PC-9 (cell line): ENCODE measurements at regions not wholly inside any gene's neighbourhood (a gene's known extent, or its start where the extent isn't known, plus 50 kb on each side); places are given as distances from the start of the nearest gene placed in this dataset.

Source experiments
- BruUV-seq: library from RNA; stranded (reverse); fragments of 400-500 nt; replicated peaks from 2 replicates; lab custom pipeline; 2021; lab: Mats Ljungman, UMichigan
- CTCF ChIA-PET: fragments of 300-600 bp; sonication (Branson Sonifier 250); formaldehyde crosslinking; loops from one replicate; lab custom pipeline; 2022; ENCODE audit warnings: antibody characterized with exemption; lab: Charles Lee
- POLR2A ChIA-PET: fragments of 300-600 bp; sonication (Branson Sonifier 250); formaldehyde crosslinking; loops from one replicate; lab custom pipeline; 2022; ENCODE audit warnings: antibody characterized with exemption; ENCODE audit not compliant: unreplicated experiment; lab: Charles Lee
- DNase-seq, 2 experiments: peaks; one replicate each; pipeline versions ENCODE4 v3.0.0 to v3.0.0-alpha.2; 2015 to 2022; ENCODE audit warnings: mixed read lengths in 1 of 2
- H2AFZ ChIP-seq: fragments of 200-600 bp; sonication (generic); 2 replicates; pipeline ENCODE4 v1.8.1; 2017; ENCODE audit warnings: antibody characterized with exemption
- H3F3A ChIP-seq: fragments of 200-600 bp; sonication (generic); 2 replicates; pipeline ENCODE4 v1.8.1; 2017; ENCODE audit warnings: antibody characterized with exemption, mild to moderate bottlenecking, low read depth; ENCODE audit not compliant: insufficient read depth
- H3K27ac ChIP-seq: fragments of 200-600 bp; sonication (generic); 2 replicates; pipeline ENCODE4 v1.6.1; 2016; ENCODE audit warnings: mixed run types
- H3K27me3 ChIP-seq: fragments of 200-600 bp; sonication (generic); 2 replicates; pipeline ENCODE4 v1.6.1; 2016; ENCODE audit warnings: low read depth, mixed run types; ENCODE audit not compliant: insufficient read depth
- H3K36me3 ChIP-seq: fragments of 200-600 bp; sonication (generic); 2 replicates; pipeline ENCODE4 v1.6.1; 2016; ENCODE audit warnings: low read depth, mixed run types
- H3K4me1 ChIP-seq: fragments of 200-600 bp; sonication (generic); replicated peaks from 2 replicates; pipeline ENCODE4 v1.6.1; 2016; ENCODE audit warnings: mixed run types; ENCODE audit not compliant: insufficient read depth
- H3K4me2 ChIP-seq: fragments of 200-600 bp; sonication (generic); 2 replicates; pipeline ENCODE4 v1.6.1; 2017; ENCODE audit warnings: mixed run types
- H3K4me3 ChIP-seq: fragments of 200-600 bp; sonication (generic); 2 replicates; pipeline ENCODE4 v1.6.1; 2016; ENCODE audit warnings: mixed run types
- H3K79me2 ChIP-seq: fragments of 200-600 bp; sonication (generic); 2 replicates; pipeline ENCODE4 v1.6.1; 2017; ENCODE audit warnings: low read depth, mixed run types
- H3K9me2 ChIP-seq: fragments of 200-600 bp; sonication (generic); 2 replicates; pipeline ENCODE4 v1.8.1; 2017; ENCODE audit warnings: mild to moderate bottlenecking; ENCODE audit not compliant: insufficient read depth
- H3K9me3 ChIP-seq: fragments of 200-600 bp; sonication (generic); 2 replicates; pipeline ENCODE4 v1.8.1; 2016; ENCODE audit warnings: low read depth; ENCODE audit not compliant: insufficient read depth
- H4K20me1 ChIP-seq: fragments of 200-600 bp; sonication (generic); 2 replicates; pipeline ENCODE4 v1.8.1; 2017; ENCODE audit not compliant: insufficient read depth
- EZH2 ChIP-seq: fragments of 200-600 bp; sonication (generic); IDR thresholded peaks from 2 replicates; pipeline ENCODE4 v1.8.0; 2017; ENCODE audit warnings: antibody characterized with exemption, low read depth
- intact Hi-C: fragments of 100-400 bp; cut with micrococcal nuclease; formaldehyde crosslinking; loops from one replicate; pipeline ENCODE4 v1.10.0; 2022; ENCODE audit not compliant: unreplicated experiment
- TF ChIP-seq, protein P1 (sequence below): fragments of 200-600 bp; sonication (generic); conservative IDR thresholded peaks from 2 replicates; pipeline ENCODE4 v1.6.1; 2017; ENCODE audit warnings: mixed run types, antibody characterized with exemption, mild to moderate bottlenecking, moderate library complexity

DNA sequence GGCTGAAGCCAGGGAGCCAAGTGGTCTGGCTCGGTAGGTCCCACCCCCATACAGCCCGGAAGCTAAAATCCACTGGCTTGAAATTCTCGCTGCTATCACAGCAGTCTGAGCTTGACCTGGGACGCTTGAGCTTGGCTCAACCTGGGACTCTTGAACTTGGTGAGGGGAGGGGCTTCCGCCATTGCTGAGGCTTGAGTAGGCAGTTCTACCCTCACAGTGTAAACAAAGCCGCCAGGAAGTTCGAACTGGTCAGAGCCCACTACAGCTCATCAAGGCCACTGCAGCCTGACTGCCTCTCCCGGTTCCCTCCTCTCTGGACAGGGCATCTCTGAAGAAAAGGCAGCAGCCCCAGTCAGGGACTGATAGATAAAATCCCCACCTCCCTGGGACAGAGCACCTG is 1337.7 kb downstream of the HACE1 start:
- no peak for DNase-seq
- Histone ChIP-seq H3K27me3 (no peaks in the 10 kb centered on the region), H3K4me3 (no peak overlapping the region), H3K79me2 (no peaks in the 10 kb centered on the region), H2AFZ (no peak overlapping the region), H3K4me1 (no peaks in the 10 kb centered on the region), H3K36me3 (no peaks in the 10 kb centered on the region), H3K4me2 (no peak overlapping the region), H3K27ac (no peak overlapping the region), H3K9me3 (no peaks in the 10 kb centered on the region), H3K9me2 (no peaks in the 10 kb centered on the region; the same call in 1 of the 2 replicates), H3F3A (no peaks in the 10 kb centered on the region), H4K20me1 (no peaks in the 10 kb centered on the region)
- ChIA-PET CTCF (no interaction called here), POLR2A (no interaction called here)
- no TSS peak for BruUV-seq
- intact Hi-C loops = no loop called here
- TF ChIP-seq EZH2 = no peak
- TF ChIP-seq, protein P1, sequence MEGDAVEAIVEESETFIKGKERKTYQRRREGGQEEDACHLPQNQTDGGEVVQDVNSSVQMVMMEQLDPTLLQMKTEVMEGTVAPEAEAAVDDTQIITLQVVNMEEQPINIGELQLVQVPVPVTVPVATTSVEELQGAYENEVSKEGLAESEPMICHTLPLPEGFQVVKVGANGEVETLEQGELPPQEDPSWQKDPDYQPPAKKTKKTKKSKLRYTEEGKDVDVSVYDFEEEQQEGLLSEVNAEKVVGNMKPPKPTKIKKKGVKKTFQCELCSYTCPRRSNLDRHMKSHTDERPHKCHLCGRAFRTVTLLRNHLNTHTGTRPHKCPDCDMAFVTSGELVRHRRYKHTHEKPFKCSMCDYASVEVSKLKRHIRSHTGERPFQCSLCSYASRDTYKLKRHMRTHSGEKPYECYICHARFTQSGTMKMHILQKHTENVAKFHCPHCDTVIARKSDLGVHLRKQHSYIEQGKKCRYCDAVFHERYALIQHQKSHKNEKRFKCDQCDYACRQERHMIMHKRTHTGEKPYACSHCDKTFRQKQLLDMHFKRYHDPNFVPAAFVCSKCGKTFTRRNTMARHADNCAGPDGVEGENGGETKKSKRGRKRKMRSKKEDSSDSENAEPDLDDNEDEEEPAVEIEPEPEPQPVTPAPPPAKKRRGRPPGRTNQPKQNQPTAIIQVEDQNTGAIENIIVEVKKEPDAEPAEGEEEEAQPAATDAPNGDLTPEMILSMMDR = no peak

DNA sequence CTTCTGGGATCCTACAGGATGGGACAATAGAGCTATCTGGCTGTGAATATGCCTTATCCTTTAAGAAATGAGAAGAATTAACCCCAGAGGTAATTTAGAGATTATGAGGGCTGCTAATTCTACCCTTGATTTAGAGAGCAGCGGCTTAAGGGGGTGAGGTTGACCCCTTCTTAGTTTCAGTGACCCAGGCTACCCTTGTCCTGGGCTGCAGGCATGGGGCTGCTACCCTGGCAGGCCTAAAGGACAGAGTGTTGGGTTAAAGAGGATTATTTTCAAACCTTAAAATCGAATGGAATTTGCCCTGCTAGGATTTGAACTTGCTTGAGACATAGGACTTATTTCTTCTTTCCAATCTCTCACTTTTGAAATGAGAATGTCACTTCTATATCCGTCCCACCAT is 1343.4 kb downstream of the HACE1 start:
- H3K36me3 ChIP-seq = no peaks in the 10 kb centered on the region
- no peaks in the 10 kb centered on the region for H3F3A ChIP-seq
- intact Hi-C loops = no loop called here
- H3K27ac ChIP-seq = no peak overlapping the region
- CTCF ChIA-PET = no interaction called here
- BruUV-seq = no TSS peak
- peaks cover 5% of the 10 kb centered on the region; the same call in 1 of the 2 replicates for H4K20me1 ChIP-seq
- POLR2A ChIA-PET = no interaction called here
- no peaks in the 10 kb centered on the region for H3K4me1 ChIP-seq
- no peak for TF ChIP-seq EZH2
- TF ChIP-seq, protein P1 = no peak
- H3K9me2 ChIP-seq = no peaks in the 10 kb centered on the region; the same call in 1 of the 2 replicates
- no peaks in the 10 kb centered on the region for H3K9me3 ChIP-seq
- H2AFZ ChIP-seq = no peak overlapping the region
- no peaks in the 10 kb centered on the region for H3K79me2 ChIP-seq
- H3K4me3 ChIP-seq = no peak overlapping the region
- no peak for DNase-seq
- H3K27me3 ChIP-seq = no peaks in the 10 kb centered on the region
- H3K4me2 ChIP-seq = no peak overlapping the region

GRCh38 chr6:103507052-103507451 is 1352.7 kb downstream of the HACE1 start:
- no peaks in the 10 kb centered on the region for H3K4me1 ChIP-seq
- no peaks in the 10 kb centered on the region for H3K9me3 ChIP-seq
- CTCF ChIA-PET = no interaction called here
- H3F3A ChIP-seq = no peaks in the 10 kb centered on the region
- no peaks in the 10 kb centered on the region for H3K36me3 ChIP-seq
- TF ChIP-seq, protein P1 = no peak
- no peak overlapping the region for H2AFZ ChIP-seq
- POLR2A ChIA-PET = interaction anchor here (0.6 kb wide), 1 partner anchor 55 kb away, joined by 6 read pairs; no protein-coding TSS in a partner anchor
- no peak overlapping the region for H3K4me2 ChIP-seq
- no peaks in the 10 kb centered on the region for H3K27me3 ChIP-seq
- H3K9me2 ChIP-seq = no peaks in the 10 kb centered on the region
- H3K27ac ChIP-seq = no peak overlapping the region
- intact Hi-C loops = no loop called here
- H3K4me3 ChIP-seq = no peak overlapping the region
- no peaks in the 10 kb centered on the region for H3K79me2 ChIP-seq
- DNase-seq = no peak
- no TSS peak for BruUV-seq
- H4K20me1 ChIP-seq = no peaks in the 10 kb centered on the region
